VCaP (cell line): ENCODE measurements at regions not wholly inside any gene's neighbourhood (a gene's known extent, or its start where the extent isn't known, plus 50 kb on each side); places are given as distances from the start of the nearest gene placed in this dataset.

Experiments used
- H3K27ac ChIP-seq: fragments of 450-650 bp; 2 replicates; pipeline ENCODE4 v1.5.1; 2017
- TF ChIP-seq, protein P1 (sequence below): fragments of 450-650 bp; conservative IDR thresholded peaks from 2 replicates; pipeline ENCODE4 v1.5.1; 2017; ENCODE audit warnings: mild to moderate bottlenecking, moderate library complexity

GRCh38 chr1:221150996-221151395, 271.8 kb downstream of the HLX start:
- no peak overlapping the region for H3K27ac ChIP-seq
- TF ChIP-seq, protein P1, sequence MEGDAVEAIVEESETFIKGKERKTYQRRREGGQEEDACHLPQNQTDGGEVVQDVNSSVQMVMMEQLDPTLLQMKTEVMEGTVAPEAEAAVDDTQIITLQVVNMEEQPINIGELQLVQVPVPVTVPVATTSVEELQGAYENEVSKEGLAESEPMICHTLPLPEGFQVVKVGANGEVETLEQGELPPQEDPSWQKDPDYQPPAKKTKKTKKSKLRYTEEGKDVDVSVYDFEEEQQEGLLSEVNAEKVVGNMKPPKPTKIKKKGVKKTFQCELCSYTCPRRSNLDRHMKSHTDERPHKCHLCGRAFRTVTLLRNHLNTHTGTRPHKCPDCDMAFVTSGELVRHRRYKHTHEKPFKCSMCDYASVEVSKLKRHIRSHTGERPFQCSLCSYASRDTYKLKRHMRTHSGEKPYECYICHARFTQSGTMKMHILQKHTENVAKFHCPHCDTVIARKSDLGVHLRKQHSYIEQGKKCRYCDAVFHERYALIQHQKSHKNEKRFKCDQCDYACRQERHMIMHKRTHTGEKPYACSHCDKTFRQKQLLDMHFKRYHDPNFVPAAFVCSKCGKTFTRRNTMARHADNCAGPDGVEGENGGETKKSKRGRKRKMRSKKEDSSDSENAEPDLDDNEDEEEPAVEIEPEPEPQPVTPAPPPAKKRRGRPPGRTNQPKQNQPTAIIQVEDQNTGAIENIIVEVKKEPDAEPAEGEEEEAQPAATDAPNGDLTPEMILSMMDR, result no peak

GRCh38 chr1:221154932-221155331, 275.7 kb downstream of the HLX start:
- no peak overlapping the region for H3K27ac ChIP-seq
- TF ChIP-seq, protein P1, result no peak

- TF ChIP-seq, protein P1, result no peak
- no peak overlapping the region for H3K27ac ChIP-seq
Observed at GRCh38 chr1:221157026-221157761, 278.0 kb downstream of the HLX start.

- TF ChIP-seq, protein P1, result no peak
- no peak overlapping the region for H3K27ac ChIP-seq
Observed at GRCh38 chr1:221159608-221160007, 280.4 kb downstream of the HLX start.

DNA sequence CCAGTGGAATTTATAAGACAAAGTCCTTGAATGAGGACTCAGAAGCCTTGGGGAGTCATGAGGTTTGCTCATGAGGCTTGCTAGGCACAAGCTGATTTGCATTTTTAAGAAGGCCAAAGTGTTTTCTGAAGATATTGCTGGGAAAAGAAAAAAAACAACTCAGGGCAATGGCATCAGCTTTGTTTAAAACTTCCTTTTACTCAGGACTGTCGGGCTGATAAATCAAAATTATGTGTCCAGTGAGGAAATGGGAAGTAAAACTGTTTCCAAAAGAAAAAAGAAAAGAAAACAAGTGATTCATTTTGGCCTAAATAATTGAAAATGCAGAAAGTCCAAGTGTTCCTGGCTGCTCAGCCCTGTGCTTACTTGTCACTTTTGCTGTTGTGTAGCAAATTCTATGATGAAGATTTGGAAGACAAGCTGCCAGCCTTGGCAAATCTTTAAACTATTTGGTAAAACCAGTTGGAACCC, 282.4 kb downstream of the HLX start:
- H3K27ac ChIP-seq, result no peak overlapping the region
- TF ChIP-seq, protein P1, result no peak

DNA sequence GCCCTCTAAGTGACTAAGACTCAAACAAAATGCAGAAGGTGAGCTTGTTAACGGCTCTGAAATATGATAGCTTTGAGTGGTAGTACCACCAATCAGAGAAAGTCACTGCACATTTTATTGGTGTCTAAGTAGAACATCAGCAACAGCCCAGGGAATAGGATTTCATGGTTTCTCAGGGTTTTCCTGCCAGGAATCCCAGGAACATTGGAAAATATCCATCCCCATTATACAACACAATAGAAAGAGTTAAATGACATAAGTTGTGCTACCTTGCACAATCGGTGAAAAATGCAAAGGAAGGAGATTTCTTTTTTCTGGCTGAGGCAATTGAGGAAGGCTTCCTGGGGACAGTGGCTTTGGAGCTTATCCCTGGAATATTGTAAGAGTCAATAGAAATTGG, 283.1 kb downstream of the HLX start:
- no peak overlapping the region for H3K27ac ChIP-seq
- TF ChIP-seq, protein P1, result no peak

DNA sequence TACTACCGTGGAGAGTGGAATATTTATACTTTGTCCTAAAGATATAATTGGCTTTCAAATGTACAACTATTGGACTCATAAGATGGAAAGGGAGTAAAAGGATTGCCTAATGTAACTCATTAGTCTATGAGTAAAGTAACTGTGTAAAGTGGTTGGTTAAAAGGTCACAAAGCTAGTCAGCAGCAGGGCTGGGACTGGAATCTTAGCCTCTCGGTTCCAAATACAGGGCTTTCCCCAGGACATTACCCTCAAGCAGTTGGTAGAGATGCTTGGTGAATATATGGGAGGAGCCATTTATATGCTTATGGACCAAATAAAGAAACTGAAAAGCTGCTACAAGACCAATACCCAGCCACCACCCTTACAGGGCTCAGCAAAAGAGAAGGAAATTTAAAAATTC, 283.7 kb downstream of the HLX start:
- TF ChIP-seq, protein P1, result no peak
- no peak overlapping the region for H3K27ac ChIP-seq
